Stimulated activated CD8-positive, alpha-beta memory T cell treated with anti-CD3 and anti-CD28 coated beads, Interleukin-4, amount 100 ng/mL, for 48 hours (primary cell): ENCODE measurements at regions not wholly inside any gene's neighbourhood (a gene's known extent, or its start where the extent isn't known, plus 50 kb on each side); places are given as distances from the start of the nearest gene placed in this dataset.

ENCODE experiments used
- DNase-seq: peaks from one replicate; pipeline ENCODE4 v3.0.0-alpha.2; 2020

DNA sequence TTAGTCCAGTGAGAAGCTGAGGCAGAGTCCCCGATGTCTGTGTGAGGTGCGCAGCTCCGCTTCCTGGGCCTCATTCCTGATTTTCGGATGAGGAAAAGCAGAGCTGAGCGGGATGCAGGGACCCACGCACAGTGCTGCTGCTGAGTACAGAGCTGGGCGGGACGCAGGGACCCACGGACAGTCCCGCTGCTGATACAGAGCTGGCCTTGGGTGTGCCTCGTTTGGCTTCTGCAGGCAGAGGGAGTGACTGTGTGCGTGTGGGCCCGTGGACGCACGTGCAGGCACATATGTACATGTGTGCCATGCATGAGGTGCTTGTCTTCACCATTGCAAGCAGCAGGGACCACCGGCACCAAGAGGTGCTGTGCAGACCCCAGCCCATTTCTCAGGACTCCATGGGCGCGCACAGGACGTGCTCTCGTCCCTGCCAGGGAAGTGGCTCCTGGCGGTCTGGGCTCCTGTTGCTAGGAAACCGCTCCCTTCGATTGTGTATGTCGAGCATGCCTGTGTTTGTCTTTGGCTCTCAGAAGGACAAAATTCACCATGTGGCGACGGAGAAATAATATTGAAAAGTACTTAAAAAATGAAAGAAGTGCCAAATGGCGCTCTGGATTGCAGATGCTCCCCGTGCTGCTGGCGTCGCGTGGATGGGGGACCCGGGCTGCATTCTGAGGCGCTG, 303.8 kb upstream of the MKI67 start:
- no peak for DNase-seq

DNA sequence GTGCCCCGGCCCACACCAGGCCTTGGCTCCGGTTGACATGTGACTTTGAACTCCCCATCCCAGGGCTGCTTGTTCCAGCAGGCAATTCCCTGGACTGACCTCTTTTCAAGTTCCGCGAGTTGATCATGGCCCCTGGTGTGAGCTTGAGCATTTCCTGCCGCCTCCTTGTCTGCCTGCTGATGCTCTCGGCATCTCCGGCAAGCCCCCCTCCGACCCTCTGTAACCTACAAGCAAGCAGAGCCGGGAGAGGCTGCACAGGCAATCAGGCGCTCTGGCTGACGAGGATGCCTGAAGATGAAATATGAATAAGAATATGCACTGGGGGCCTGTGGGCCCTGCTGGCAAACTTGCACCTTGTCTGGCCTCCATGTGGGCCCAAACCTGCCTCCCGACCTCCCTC, 304.9 kb upstream of the MKI67 start:
- DNase-seq, result no peak

DNA sequence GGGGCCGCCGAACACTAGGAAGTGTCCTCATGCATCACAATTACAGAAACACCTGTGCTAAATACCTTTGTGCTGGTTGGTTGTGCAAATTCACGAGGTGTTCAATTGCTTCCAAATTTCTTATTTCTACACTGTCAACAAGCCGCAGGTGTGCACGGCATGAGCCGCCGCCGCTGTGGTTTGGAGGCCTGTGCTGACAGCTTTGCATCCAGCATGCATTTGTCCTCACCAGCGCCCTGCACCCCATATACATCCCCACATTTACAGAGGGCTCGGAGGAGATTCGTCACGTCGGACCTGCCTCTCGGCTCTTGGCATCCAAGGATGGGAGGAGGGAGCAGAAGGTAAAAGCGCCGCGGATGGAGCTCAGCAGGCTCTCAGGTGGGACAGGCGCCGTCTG, 305.3 kb upstream of the MKI67 start:
- DNase-seq, result no peak

DNA sequence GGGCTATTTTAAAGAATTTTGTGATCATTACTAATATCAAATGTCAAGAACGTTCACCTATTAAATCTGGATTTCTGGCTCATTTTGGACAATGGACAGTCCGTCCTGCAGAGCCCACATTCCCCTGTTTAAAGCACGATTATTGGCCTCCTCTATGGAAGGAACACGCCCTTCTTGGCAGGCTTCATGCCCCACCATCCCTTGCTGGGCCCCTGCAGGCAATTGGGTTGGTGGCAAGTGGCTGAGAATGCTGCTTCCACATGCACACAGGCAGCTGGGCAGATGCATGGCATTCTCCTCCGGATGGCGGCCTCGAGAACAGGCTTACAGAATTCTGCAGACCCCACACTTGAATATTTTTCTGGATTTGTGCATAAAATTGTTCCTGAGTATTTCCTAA, 305.8 kb upstream of the MKI67 start:
- no peak for DNase-seq

DNA sequence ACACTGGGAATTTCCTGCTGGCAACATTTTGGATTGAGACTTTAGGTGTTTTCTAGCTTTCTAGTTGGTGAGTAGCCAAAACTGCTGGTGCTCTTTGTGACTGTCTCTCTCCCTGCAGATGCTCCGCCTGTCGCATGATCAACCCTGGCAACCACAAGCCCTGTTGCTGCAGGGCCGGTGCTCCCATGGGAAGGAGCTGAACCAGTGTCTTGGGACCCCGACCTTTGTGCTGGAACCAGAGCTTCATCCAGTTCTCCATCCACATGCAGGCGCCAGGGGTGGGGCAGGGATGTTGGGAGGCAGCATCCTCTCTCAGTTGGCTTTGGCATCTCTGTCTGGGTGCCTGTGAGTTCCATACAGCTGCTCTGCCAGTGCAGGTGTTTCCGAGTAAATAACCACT, 306.2 kb upstream of the MKI67 start:
- DNase-seq, result no peak

DNA sequence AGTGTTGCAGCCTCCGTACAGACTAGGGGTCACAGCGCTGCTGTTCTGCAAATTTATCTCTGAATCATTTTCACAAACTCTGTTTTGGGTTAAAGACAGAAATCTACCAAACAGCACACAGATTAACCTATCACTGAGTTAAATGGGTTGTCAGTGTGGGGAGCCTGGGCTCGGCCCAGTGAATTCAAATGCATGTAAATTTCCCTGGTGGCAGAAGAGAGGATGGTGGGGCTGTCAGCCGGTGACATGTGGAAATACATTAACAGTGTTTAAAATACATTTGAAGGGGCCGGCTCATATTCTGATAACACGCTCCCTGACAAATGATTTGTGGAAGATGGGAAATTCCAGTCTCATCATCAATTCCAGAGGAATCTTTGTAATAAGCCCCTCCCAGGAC, 309.6 kb upstream of the MKI67 start:
- no peak for DNase-seq

DNA sequence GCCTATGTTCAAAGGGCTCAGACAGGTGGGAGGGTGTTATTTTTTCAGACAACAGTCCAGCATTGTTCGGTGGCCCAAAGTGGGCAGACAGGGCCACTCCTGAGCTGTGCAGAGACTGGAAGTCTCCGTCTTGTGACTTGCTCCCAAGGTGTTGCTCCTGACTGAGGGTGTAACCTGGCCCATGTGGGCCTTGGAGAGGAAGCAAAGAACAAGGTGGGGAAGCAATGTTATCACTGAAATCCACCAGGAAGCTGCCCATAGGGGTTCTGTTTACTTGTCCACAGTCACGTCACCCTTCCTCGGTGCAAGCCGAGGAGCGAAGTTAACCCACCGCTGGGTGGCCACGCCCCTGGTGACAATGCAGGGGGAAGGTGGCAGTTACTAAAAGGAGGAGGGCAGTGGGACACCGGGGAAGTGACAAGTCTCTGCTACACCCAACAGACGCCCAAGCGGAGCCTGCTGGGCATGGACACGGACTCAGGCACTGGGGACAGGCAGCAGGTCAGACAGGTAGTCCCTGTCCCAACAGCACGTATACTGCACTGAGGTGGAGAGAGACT, 311.6 kb upstream of the MKI67 start:
- DNase-seq, result no peak

DNA sequence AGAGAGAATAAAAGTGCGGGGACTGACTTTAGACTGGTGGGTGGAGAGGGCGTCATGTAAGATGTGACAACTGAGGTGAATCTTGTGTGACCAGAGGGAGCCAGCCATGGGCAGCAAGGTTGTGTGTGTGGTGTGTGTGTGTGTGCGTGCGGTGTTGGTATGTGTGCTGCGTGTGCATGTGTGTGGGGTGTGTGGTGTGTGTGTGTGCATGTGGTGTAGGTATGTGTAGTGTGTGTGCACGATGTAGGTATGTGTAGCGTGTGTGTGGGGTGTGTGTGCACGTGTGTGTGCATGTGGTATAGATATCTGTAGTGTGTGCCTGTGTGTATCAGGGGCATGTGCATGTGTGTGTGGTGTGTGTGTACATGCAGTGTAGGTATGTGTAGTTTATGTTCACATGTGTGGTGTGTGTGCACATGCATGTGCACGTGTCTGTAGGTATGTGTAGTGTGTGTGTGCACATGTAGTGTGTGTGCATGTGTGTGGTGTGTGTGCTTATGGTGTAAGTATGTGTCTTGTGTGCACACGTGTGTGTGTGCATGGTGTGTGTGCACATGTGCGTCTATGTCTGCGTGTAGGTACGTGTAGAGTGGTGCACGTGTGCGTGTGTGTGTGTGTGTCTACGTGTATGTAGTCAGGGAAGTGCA, 312.3 kb upstream of the MKI67 start:
- no peak for DNase-seq

DNA sequence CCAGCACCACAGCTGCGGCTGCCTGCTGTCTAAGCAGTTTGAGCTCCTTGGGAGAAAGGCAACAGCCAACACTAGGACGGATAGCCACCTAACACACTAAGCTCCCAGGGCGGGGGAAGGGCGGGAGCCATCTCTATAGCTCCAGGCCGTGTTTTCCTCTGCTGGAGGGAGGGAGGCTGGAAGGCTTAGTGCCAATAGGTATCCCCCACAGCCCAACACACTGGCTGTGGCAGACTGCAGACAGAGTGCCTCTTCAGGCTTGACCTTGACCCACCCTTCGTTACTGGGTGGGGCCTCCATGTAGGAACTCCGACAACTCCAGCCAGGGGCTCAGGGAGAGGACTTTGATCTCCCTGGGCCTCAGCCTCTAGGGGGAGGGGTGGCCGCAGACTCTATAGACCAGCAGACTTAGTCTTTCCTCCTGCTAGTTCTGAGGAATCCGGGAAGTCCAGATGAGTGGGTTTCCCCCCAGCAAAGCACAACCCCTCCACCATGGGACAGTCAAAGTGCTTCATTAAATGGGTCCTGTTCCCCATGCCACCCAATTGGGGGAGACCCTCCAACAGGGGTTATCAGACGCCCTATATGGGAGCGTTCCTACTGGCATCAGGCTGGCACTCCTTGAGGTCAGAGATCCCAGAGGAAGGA, 314.4 kb upstream of the MKI67 start:
- DNase-seq, result no peak

DNA sequence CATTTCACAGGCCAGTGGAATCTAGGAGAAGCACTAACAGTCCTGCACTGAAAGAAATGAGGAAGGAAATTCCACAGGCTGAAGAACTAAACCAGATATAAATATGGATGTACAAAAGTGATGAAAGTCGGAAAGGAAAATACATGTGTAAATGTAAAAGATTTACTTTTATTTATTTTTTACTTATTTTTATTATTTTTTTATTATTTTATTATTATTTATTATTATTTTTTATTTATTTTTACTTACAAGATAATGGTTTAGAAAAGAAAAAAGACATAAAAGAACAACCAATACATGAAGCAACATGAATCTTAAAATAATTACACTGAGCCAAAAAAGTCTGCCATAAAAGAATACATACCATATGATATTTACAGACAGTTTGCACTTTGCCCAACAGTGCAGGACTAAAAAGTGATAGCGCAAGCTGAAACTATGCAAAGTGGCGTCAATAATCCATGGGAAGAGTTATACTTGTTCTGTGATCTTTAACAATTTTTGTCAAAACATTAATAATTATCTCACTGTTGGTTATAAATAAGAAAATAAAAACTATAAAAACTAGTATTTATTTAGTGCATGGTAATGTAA, 317.8 kb upstream of the MKI67 start:
- no peak for DNase-seq

DNA sequence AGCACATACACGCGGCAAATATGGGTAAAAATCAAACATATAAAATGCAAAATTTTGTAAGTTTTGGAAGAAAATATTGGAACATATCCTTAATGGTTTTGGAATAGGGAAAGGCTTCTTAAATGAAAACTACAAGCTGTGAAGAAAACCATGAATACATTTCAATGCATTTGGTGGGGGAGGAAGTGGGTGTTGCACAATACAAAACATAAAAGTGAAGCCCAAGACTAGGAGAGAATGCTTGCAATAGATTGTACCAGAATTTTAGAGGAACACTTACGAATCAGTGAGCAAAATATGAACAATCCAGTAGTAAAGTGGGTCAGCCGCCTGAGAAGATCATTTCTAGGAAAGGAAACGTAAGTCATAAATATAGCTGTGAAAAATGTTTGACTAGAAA, 322.6 kb upstream of the MKI67 start:
- DNase-seq, result no peak

DNA sequence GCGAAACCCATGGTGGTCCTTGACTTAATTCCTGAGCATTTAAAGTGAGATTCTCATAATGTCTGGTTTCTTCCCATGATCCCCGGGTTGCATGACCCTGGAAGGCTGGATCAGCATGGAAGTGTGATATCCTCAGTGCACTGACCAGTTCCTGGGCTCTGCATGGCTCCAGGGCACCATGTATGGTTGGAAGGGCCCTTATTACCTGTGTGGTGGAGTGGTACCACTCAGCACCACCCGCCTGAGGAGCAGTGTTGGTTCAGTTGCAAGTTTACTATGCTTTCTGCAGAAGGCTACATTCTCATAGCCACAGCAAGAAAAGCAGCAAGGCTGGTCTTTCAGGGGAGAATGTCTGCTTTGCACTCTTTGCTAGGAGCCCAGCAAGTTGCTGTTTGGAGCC, 325.7 kb upstream of the MKI67 start:
- no peak for DNase-seq

DNA sequence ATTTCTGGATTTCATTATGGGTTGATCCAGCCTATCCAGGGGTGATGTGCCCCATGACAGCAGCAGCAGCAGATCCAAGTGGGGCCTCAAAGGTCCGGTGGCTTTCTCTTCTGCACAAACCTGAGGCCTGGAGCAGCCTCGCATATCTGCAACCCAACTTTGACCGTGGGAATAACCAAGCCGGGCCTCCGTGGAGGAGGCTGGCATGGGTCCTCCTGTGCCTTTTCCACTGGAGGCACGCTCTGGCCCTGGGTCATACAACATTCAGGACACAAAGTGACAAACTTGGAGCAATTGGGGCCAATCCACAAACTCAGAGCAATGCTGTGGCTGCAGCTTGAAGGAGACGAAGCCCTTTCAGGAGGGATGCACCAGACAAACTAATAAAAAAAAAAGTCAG, 330.0 kb upstream of the MKI67 start:
- DNase-seq, result no peak

DNA sequence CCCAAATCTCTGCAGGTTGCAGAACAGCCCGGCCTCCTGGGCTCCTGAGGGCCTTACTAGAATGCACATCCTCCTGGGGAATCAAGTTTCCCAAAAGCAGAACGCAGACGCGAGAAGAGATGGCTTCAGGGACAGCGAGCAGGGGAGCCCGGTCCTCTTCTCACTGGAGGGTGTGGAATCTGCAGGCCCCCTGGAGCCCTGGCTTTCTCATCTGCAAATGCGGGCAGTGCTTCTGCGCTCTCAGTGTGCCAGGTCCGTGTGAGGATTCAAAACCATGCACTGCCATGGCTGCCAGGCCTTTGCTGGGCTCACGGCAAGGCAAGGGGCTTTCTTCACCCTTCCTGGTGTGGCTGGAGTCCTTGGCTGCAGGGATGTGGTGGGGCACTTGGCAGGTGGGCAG, 330.9 kb upstream of the MKI67 start:
- no peak for DNase-seq

DNA sequence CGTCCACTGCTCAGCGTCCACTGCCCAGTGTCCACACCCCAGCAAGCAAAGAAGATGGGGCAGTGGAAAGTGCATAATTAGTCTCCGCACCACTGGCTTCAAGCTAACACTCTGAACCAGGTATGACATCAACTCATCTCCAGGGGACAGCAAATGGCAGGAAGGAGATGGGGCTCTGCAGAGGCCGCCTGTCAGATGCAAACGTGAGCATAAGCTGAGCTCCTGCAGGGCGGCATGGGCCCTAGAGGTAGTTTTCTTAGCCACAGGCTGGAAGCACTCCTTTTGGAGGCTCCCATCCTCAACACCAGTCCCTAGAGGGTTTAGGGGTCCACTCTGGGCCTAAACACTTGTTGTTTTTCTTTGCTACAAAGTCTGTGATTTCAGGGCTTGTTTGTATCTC, 335.8 kb upstream of the MKI67 start:
- DNase-seq, result no peak

DNA sequence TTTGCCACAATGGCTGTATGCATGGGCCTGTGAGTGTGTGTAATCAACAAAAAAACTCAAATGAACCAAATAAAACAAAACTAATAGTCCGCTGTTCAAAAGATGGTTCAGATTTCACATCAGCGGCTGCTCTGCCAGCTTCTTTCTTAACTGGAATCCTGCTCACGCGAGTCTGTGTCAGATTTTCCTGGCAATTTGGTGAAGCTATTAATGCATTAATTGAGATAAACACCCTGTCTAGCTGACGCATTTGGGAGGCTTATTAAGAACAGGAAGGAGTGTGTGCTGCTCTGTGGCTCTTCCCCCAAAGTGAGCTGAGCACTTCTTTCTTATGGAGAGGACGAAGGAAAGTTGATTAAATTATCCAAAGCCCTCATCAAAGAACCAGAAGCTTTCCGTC, 336.6 kb upstream of the MKI67 start:
- DNase-seq, result no peak

DNA sequence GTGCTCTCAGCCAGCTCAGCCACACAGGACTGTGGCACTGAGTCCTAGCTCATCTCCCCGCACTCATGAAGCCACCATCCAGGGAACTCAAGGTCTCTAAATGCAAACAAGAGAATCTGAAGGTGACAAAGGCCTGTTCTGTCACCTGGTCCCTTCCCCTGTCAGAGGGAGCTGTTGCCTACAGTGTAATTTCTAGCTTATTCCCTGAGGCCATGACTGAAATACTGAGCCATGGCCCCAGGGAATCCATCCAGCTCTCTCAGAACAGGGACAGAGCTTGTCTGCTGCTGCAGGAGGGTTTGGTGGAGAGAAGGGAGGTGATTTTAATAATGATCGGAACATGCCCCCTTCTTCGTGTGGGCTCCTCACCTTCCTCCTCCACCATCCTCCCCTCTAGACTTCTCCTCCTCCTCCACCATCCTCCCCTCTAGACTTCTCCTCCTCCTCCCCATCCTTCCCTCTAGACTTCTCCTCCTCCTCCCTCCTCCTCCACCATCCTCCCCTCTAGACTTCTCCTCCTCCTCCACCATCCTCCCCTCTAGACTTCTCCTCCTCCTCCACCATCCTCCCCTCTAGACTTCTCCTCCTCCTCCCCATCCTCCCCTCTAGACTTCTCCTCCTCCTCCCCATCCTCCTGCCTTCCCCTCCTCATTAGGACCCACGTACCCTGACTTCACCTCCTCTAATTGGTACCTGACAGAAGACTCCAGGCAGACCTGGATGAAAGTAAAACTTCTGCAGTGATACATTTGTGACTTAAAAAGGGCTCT, 338.0 kb upstream of the MKI67 start:
- peak; percentile 29 for DNase-seq

DNA sequence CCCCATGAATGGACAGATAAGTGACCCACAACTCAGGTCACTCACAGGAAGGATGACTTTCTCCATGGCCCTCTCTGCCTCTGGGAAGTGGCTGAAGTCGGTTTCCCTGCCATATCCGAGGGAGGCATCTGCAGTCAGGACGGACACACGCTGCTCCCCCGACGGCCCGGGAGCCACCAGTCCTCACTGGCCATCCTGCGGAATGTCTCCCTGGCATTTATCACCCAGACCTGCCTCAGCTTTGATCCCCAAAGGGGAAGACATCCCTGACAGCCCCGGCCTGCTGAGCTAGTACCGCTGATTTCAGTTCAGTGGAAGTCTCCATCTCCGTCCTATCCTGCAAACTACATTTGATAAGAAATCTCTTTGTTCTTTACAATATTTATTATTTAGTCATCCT, 339.5 kb upstream of the MKI67 start:
- no peak for DNase-seq

DNA sequence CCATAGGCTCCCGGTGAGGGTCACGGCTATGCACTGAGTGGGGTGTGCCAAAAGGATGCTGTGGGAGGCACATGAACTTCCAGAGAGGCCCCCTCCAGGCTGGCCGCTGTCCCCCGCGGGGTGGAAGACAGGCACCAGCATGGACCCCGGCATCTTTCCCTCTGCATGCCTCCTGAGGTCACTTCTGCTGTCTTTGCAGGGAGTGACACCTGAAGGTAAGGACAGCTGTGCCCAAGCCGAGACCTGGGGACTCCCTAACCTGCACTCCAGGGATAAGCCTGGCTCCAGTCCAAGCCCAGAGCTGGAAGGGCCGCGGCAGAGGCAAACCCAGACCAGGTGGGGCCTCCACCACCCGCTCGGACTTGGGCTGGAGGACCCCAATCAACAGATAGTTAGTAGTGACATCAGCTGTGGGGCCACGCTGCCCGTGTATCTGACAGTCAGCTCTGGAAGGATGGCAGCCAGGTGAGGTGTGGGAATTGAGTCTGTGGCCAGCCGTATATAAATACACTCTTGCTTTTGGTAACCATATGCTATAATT, 340.7 kb upstream of the MKI67 start:
- no peak for DNase-seq

DNA sequence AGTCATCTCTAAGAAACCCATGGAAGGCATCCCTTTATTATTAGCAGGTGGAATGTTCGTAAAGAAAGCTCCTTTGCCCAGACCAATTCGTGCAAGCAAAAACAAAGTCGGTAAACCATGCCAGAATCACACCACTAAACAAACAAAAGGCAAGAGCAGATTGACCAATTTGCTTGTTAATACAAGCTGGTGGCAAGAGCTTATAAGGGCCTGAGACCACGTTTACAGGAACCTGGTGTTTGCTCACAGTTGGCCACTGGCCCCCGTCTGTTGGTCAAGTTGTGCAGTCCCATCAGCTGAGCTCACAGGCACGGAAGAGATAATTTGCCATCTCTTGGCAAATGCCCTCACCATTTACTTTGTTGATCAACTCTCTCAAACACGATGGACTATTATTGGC, 342.2 kb upstream of the MKI67 start:
- no peak for DNase-seq

DNA sequence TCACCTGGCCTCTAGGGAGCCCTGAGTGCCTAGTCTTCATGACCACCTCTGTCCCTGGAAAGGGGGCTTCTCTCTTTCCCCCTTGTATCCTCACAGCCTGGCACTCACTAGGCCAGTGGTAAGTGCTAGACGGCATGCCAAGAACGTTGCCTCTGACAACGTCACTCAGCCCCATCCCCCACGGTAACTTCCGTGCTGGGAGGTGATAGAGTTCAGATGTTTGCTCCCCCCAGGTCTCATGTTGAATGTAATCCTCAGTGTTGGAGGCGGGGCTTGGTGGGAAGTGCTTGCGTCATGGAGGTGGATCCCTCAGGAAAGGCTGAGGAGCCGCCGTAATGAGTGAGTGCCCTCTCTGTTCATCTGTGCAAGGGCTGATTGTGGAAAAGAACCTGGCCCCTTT, 343.3 kb upstream of the MKI67 start:
- no peak for DNase-seq

DNA sequence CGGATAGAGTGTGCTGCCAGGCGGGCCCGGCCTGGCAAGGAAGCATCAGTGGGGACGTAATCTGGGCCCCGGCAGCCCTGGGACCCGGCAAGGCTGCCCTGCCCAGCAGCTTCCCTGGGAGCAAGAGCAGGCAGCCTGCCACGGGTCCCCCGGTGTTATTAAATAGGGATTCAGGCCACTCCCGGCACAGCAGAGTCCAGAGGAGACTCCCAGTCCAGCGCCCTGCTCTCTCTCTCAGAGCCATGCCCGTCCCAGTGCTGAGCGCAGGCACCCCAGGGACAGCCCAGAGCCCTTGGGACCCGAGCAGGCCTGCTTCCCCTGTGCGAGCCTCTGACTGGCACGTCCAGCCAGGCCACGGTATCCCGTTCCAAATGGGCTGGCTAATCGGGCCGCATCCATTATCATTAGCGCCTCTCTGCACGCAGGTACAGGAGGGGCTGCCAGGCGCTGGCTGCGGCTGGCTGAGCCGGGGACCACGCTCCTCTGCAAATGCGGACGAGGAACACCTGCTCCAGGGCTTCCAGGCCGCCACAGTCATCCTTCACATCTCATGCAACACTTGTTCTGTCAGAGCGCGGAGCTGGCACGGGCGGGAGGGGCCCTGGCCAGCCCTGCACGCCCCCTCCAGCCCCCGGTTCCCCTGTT, 344.2 kb upstream of the MKI67 start:
- DNase-seq, result no peak
